Epithelial cell of prostate (primary cell): ENCODE measurements at regions not wholly inside any gene's neighbourhood (a gene's known extent, or its start where the extent isn't known, plus 50 kb on each side); places are given as distances from the start of the nearest gene placed in this dataset.
A peak's percentile ranks its signal among the peaks of the same experiment; 100 is the strongest.
"Not testable (repeated sequence)": the region's sequence is repeated elsewhere in the genome, so short reads cannot be mapped to it uniquely, and the experiment has no call there.

ENCODE experiments used
- DNase-seq: peaks from one replicate; pipeline ENCODE4 v3.0.0-alpha.2; 2011; ENCODE audit warnings: low read depth, low spot score
- H3K27ac ChIP-seq: fragments of 450-650 bp; 2 replicates; pipeline ENCODE4 v1.5.1; 2017; ENCODE audit warnings: mild to moderate bottlenecking

DNA sequence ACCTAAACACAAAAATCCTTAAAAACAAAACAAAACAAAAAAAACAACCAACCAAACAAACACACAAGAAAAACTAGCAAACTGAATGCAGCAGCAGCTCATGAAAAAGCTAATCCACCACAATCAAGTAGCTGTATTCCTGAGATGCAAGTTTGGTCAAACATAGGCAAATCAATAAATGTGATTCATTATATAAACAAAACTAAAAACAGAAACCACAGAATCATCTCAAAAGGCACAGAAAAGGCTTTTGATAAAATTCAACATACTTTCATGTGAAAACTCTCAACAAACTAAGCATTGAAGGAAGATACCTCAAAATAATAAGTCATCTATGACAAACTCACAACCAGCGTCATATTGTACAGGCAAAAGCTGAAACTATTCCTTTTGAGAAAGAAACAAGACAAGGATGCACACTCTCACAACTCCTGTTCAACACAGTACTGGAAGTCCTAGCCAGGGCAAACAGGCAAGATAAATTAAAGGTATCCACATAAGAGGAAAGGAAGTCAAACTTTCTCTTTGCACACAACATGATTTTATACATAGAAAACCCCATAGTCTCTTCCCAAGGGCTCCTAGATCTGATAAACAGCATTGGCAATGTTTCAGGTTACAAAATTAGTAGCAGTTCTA lies 495.1 kb upstream of the SGO1 start:
- no peak overlapping the region for H3K27ac ChIP-seq
- DNase-seq: no peak

DNA sequence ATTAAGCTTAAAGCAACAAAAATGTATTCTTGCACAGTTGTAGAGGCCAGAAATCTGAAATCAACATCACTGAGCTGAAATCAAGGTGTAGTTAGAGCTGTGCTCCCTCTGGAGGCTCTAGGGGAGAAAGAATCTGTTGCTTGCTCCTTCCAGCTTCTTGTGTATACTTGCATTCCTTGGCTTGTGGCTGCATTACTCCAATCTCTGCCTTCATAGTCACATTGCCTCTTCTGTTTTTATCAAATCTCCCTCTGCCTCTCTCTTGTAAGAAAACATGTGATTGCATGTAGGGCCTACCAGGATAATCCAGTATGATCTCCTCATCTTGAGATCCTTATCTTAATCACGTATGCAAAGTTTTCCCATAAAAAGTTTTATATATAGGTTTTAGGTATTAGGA lies 487.9 kb upstream of the SGO1 start:
- no peak overlapping the region for H3K27ac ChIP-seq
- DNase-seq: no peak

DNA sequence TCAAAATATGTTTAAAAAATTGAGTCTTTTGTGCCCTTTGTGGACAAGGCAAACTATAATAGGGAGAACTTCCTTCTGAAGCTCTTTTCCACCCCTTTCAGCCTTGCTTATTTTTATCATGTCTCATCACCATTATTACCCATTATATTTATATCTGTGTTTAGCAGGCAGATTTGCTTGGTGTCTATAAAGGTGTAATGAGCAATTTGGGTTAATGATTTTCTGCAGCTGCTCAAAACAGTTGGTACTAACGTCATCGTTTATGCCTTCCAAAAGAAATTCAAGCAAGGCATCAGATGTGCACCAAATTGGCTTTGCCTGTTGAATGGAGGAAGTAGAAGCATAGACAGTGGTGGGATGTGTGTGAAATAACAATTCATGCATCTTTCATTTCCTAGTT lies 483.7 kb upstream of the SGO1 start:
- no peak overlapping the region for H3K27ac ChIP-seq
- no peak for DNase-seq

DNA sequence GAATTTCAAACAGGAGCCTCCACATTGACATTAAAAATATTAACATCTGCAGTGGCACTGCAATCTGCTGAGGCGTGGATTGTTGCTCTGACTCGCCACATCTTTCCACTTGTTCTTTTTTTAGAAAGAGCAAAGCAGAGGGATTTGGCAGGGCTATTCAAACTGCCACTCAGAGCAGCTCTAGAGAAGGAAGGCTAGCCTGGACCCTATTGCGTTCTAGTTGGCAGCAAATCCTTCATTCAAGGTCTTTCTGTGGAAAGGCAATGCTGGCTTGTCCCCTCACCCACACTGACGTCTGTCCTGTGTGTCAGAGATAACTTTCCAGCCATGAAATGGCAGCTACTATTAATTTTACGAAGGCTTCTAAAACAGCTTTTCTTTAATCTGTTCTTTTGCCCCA lies 483.2 kb upstream of the SGO1 start:
- DNase-seq: no peak
- no peak overlapping the region for H3K27ac ChIP-seq

DNA sequence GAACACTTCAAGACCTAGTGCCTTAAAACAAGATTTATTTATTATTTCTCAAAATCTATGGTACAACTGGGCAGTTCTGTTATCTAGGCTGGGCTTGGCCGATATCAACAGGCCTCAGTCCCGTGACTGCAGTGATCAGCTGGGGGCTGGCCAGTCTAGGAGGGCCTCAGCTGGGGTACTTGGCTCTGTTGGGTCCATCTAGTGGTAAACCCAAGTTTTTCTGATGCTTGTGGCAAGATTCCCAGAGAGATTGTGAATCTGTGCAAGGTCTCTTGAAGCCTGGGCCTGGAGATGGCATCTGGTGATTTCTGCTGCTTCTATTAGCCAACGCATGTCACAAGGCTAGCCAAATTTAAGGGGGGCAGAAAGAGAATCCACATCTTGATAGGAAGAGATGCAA lies 482.4 kb upstream of the SGO1 start:
- no peak overlapping the region for H3K27ac ChIP-seq
- DNase-seq: no peak

DNA sequence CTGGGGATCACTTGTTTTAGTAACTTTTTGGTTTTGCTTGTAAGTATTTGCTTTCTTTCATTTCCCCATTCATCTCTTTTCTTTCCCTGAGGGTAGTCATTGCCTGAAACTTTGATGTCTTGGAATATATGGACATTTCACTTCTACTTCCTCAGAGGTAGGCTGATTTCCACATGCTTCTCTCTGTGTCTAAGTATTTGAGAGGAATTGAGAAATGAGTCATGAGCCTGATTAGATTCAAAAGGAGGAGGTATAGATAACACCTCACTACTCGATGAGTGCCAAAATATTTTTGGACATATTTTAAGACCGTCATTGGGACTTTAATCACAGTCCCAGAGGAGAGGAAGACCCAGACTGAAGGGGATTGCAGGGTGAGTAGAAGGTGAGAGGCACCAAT lies 480.1 kb upstream of the SGO1 start:
- no peak overlapping the region for H3K27ac ChIP-seq
- no peak for DNase-seq

DNA sequence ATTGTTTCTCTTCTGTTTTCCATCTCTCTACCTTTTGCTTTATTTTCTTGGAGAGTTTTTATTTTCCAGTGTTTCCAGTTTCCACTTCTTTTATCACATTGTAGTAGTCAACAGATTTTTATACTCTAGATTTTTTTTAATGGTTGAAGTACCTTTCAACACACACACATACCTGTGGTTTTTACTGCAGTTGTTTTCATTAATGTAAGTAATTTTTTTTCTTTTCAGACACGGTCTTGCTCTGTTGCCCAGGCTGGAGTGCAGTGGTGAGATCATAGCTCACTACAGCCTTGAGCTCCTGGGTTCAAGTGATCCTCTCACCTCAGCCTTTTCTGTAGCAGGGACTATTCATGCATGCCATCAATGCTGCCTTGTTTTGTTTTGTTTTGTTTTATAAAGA lies 472.5 kb upstream of the SGO1 start:
- DNase-seq: no peak
- H3K27ac ChIP-seq: no peak overlapping the region

DNA sequence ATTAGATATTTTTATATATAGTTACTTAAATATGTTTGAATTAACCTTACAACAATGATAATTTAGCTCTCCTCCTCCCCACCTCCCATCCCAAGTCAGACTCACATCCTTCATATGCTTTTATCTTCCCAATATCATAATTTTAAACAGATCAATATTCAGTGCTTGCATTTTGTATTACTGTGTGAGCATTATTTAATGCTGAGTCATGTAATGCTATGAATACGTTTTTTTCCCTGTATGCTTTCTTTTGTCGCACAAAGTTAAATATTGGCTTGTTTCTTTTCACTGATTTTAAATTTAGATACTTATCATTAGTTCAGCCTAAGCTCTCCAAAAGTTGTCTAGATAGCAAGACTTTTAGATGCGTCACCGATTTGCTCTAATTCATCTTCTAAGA lies 471.6 kb upstream of the SGO1 start:
- no peak overlapping the region for H3K27ac ChIP-seq
- DNase-seq: no peak

DNA sequence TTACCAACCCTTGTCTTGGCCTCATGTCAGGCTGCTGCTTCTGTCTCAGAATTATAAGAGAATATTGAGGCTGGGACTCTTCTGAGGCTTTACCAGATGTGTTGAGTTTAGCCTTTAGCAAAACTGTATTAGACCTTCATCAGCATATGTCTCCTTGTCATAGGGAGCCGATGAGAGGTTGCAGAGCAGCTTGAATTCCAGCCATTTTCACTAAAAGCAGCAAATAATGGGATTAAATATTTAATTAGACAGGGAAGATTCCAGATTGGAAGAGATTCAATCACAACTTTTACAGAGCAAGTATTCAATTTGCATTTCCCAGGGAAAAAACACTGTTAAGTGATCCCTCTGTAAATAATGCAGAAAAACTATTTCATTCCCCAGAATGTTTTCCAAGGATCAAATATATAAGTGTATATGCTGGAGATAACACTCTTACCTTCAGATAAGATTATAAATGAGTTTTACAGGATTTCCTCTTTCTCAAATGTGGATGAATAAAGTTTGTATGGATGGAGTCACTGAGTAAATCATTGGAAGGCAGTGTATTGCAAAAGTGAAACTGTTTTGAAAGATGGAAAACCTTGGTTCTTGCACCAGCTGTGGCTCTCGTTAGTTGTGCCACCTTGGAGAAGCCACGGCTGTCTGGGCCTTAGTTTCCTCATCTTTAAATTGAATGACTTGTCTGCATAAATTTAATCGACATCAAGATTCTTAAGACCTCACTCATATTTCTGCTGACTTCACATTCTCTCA lies 466.4 kb upstream of the SGO1 start:
- no peak for DNase-seq
- H3K27ac ChIP-seq: no peak overlapping the region

DNA sequence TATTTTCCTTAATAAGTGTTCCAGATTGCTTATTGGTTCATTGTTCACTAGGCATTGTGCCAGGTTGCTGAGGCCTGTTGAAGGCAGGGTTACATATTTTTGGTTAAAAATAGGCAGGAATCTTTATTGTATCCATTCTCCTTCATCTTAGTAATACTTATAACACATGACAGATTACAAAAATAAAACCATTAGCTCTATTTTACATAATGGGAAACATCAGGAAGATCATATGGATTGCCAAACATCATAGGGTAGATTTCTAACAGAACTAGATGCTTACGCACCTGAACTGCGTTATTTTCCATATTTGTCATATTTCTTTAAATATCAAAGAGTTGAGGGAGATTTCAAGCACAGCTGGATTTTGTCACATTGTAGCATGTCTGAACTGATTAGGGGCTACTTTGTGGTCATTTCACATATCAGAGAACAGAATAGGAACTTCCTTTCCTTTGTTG lies 462.9 kb upstream of the SGO1 start:
- DNase-seq: no peak
- H3K27ac ChIP-seq: peak overlapping the region; percentile 66

DNA sequence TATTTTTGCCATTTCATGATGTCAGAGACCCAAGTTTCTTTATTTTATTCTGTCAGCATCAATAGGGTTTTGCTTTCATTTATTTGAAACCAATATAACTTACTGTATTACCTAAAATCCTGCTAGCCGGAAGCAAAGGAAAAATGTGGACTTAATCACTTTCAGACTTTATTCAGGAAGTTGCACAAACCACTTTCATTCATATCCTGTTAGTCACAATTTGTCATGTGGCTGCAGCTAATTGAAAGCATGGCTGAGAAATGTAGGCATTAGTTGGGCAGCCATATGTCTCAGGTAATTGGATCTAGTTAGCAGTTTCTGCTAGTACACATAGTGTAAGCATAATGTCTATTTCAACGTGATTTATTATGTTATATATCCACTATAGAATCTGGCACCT lies 462.3 kb upstream of the SGO1 start:
- H3K27ac ChIP-seq: peak overlapping the region; percentile 66
- DNase-seq: peak; percentile 26

DNA sequence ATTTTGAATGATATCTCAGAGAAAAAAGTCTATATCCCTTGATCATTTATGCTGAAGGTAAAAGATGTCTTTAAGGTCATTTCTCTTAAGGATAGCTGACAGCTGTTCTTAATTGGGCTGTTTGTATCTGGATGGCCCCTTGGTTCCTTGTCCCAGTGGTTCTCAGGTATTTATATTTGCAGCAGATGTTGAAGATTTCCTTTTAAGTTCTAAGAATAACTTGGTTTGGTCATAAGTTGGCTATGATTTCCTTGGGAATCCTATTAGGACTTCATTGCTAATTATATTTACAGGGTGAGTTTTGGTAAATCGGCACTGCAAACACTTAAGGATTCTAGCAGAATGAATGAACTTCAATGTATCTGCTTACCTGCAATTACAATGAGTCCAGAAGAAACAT lies 460.4 kb upstream of the SGO1 start:
- DNase-seq: no peak
- no peak overlapping the region for H3K27ac ChIP-seq

DNA sequence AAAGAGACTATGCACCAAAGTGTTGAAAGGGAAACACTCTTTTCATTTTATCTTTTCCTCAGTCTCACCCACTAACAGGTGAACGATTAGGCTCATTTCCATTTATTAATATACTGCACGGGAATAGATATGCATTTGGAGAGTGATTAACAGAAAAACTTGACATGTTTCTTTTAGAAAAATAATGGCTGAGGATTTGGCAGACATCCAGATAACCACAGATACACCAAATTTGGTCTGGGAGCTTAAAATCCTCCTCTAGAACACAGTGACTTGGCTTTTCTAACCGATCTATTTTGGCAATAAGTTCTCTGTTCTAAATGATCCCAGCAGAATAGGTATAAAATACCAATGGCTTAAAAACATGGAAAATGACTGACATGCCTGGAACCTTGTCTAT lies 459.3 kb upstream of the SGO1 start:
- H3K27ac ChIP-seq: no peak overlapping the region
- no peak for DNase-seq

DNA sequence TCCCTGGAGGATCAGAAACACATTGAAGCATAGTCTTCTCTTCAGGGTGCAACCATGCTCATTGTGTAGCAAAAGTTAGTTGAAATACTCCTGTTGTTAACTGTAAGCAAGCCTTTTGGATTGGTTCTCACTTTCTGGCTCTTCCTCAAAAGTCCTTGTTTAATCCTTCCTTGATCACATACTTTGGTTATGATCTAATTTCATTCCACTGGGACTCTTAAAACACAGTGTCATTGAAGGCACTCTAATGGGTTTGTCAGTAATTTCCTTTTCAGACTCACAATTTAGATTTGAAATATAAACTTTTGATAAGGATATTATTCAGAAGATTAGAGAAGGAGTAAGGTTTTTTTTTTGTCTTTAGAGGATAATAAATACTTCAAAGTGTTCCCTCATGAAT lies 451.7 kb upstream of the SGO1 start:
- H3K27ac ChIP-seq: no peak overlapping the region
- no peak for DNase-seq

DNA sequence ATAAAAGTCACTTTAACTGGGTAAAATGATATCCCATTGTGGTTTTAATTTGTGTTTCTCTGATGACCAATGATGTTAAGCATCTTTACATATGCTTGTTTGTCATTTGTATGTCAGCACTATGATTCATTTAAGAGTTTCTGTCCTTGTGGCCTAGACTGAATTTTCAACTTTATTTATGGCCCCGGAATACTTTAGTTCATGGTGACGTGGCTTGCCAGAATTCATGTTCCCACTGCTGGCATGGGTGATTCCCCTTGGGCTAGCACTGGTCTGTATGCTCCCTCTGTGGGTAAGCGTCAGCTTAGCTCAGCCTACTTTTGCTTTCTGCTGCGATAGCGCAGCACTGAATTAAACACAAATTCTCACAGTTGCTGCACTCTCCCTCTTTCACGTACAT lies 436.3 kb upstream of the SGO1 start:
- H3K27ac ChIP-seq: no peak overlapping the region
- no peak for DNase-seq

DNA sequence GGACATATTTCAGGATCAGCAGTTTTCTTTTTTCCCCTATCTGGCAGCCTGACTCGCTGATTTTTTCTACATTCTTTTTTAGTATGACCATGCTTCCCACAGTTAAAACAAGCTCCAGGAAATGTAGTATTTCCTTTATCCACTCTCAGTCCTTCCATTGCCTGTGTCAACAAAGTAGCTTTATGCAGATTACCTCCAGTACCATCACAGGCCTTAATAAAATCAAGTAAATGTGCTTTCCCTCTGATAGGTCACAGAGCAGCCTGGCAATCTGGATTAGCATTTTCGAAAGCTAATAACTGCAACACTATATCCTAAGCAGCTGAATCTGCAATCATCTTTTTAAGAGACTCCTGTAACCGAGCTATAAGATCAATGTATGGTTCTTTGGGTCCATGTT lies 432.6 kb upstream of the SGO1 start:
- H3K27ac ChIP-seq, DNase-seq: not testable (repeated sequence)

DNA sequence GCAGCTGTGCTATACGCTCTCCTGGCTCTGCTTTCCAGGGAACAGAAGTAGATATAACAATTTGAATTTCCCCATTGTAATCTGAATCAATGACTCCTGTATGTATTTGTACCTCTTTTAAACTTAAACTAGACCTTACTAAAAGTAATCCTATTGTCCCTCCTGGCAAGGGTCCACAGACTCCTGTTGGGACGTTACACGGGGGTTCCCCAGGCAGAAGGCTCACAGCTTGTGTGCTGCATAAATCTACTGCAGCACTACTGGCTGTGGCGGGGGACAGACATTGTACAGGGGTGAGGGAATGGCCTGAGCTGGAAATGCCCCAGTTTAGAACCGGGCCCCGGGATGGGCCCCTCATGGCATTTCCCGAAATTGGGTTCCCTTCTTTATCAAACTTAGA lies 432.2 kb upstream of the SGO1 start:
- not testable (repeated sequence) for H3K27ac ChIP-seq, DNase-seq

DNA sequence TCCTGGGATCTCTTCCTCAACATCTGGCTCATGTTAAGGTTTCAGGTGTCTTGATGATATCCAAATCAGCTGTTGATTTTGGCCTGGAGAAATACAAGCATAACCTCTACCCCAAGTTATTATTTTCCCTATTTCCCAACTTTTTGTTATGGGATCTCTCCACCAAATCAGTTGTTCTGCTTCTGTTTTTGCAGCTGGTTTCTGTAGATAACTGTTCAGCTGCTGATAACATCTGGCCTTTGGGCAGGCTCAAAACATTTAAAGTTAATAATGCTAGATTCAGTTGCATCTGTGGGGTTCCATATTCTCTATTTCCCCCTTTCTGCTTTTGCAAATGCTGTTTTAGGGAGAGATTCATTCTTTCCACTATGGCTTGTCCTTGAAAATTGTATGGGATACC lies 430.0 kb upstream of the SGO1 start:
- not testable (repeated sequence) for H3K27ac ChIP-seq, DNase-seq

DNA sequence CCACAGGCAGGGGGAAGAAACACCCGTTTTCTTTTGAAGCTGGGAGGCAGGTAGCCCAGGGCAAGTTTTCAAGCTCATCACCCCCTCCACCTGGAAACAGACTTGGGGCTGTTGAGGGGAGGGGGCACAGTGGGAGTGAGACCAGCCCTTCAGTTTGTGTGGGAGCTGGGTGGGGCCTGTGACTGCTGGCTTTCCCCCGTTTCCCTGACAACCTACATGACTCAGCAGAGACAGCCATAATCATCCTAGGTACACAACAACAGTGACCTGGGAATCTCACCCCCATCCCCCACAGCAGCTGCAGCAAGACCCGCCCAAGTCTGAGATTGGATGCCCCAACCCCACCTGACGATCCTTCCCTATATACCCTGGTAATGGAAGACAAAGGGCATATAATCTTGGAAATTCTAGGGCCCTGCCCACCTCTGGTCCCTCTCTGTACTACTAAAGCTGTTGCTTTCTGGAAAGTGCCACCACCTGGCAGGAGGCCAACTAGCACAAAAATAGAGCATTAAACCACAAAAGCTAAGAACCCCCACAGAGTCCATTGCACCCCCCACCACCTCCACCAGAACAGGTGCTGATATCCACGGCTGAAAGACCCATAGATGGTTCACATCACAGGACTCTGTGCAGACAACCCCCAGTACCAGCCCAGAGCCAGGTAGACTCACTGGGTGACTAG lies 422.2 kb upstream of the SGO1 start:
- DNase-seq: no peak
- H3K27ac ChIP-seq: no peak overlapping the region

DNA sequence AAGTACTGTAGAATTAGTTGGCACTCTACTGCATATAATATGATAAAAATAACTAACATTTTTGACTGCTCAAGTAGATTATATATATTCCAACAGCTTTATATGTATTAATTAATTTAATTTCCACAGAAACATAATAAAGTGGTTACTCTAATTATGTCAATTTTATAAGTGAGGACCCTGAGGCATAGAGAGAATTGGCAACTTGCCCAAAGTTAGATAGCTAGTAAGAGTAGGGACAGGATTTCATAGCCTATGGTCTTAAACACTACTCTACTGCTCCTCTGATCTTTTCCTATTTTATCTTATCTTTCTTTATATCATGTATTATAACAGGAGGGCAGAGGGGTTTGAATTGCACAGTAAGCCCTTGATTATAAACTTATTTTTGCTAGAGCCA lies 418.7 kb upstream of the SGO1 start:
- no peak overlapping the region for H3K27ac ChIP-seq
- DNase-seq: no peak

DNA sequence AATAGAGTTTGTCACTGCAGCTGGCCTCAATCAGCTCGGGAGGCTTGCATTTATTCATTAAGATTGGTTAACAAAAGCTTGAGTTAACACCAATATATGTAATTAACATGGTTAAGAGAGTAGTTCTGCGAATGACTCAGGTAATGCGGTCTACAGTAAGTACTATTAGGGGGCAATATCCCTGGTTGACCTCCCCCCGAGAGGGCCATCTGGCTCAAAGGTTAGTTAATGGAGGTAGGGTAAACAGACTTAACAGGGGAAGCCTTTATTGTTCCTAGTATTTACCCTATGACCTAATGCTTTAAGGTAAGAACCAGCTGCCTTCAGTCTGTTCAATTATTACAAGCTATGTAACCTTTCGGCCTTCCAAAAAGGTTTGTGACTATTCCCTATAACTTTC lies 403.3 kb upstream of the SGO1 start:
- DNase-seq: no peak
- H3K27ac ChIP-seq: no peak overlapping the region

DNA sequence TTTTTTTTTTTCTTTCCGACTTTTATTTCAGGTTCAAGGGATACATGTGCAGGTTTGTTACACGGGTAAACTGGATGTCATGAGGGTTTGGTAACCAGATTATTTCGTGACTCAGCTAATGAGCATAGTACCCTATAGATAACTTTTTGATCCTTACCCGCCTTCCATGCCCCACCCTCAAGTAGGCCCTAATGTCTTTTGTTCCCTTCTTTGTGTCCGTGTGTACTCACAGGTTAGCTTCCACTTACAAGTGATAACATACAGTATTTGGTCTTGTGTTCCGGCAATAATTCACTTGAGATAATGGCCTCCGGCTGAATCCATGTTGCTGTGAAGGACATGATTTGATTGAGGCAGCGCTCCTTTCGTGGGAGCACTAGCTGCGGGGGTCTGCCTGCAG lies 402.8 kb upstream of the SGO1 start:
- H3K27ac ChIP-seq: no peak overlapping the region
- no peak for DNase-seq
